Stromal cell of bone marrow (primary cell): ENCODE measurements at regions not wholly inside any gene's neighbourhood (a gene's known extent, or its start where the extent isn't known, plus 50 kb on each side); places are given as distances from the start of the nearest gene placed in this dataset.
A peak's percentile ranks its signal among the peaks of the same experiment; 100 is the strongest.
"Not testable (repeated sequence)": the region's sequence is repeated elsewhere in the genome, so short reads cannot be mapped to it uniquely, and the experiment has no call there.

Experiments used
- DNase-seq: peaks from one replicate; pipeline ENCODE4 v3.0.0-alpha.2; 2012; ENCODE audit warnings: low read depth

GRCh38 chr5:83889971-83890745, 169.5 kb upstream of the HAPLN1 start:
- no peak for DNase-seq

- peak; percentile 28 for DNase-seq
Measured at GRCh38 chr5:83877911-83878706, 157.5 kb upstream of the HAPLN1 start.

GRCh38 chr5:83871533-83872395, 151.1 kb upstream of the HAPLN1 start:
- no peak for DNase-seq

DNA sequence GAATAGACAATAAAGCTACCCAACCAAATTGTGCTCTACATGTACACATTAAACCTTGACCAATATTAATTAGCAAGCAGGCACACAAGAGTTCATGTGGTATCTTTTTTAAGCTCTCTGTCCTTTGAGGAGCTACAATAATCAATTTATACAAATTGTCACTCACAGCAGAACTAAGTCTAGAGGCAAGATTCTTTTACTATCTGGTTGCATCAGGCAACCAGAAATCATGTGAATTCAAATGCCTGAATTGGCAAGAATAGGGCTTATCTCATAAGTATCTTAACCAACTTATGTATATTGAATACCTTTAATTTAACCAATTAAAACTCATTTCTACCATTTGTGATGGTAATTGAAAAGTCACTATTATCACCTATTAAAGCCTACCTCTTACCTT, 145.5 kb upstream of the HAPLN1 start:
- no peak for DNase-seq

- no peak for DNase-seq
Measured at GRCh38 chr5:83865579-83865978, 144.9 kb upstream of the HAPLN1 start.

DNA sequence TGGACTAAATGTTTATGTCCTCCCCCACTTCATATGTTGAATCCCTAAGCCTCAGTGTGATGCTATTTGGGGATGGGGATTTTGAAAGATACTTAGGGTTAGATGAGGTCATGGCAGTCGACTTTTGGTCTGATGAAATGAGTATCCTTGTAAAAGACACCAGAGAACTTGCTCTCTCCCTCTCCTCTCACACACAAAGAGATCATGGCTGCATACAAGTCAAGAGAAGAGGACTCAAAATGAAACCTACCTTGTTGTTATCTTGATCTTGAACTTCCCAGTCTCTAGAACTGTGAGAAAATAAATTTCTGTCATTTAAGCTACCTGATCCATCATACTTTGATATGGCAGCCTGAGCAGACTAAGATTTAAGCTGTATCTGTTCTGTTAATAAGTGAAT, 144.0 kb upstream of the HAPLN1 start:
- DNase-seq, result no peak

DNA sequence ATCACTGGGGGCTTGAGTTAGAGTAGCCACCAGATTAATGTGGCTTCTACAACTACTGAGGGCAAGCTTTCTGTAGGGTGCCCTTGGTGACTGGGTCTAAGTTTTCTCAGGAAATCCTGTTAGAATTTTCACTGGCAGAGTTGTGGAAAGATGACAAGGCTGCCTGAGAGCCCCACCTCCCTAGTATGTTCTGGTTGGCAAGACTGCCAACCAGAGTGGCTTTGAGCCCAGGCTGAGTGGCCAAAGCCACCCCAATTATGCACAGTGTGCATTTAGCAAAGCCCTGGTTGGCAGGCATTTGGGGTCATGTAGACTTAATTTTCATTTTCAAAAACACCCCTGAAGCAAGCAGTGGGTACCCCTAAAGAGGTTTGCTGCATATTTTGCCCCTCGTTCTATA, 136.7 kb upstream of the HAPLN1 start:
- DNase-seq, result no peak

DNA sequence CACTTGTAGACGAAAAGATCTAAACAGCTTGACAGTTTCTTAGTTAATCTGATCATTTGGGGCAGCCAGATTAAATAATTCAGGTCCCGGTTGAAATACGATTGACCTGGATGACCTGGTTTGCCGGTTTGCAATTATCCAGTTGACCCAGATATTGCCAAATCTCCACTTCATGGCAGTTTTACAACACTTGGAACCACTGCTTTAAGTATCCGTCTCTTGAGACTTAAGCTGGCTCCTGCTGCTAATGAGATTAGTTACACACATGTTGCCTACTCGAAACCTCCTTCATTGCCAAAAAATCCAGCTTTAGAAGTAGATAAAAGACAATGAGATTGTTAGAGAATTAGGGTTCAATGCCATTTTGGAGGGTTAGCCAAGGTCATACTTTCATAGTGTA, 136.2 kb upstream of the HAPLN1 start:
- DNase-seq, result no peak

DNA sequence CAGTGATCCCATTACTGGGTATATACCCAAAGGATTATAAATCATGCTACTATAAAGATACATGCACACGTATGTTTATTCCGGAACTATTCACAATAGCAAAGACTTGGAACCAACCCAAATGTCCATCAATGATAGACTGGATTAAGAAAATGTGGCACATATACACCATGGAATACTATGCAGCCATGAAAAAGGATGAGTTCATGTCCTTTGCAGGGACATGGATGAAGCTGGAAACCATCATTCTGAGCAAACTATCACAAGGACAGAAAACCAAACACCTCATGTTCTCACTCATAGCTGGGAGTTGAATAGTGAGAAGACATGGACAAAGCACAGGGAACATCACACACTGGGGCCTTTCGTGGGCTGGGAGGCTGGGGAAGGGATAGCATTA, 129.8 kb upstream of the HAPLN1 start:
- not testable (repeated sequence) for DNase-seq

- no peak for DNase-seq
Measured at GRCh38 chr5:83848941-83849340, 128.3 kb upstream of the HAPLN1 start.

DNA sequence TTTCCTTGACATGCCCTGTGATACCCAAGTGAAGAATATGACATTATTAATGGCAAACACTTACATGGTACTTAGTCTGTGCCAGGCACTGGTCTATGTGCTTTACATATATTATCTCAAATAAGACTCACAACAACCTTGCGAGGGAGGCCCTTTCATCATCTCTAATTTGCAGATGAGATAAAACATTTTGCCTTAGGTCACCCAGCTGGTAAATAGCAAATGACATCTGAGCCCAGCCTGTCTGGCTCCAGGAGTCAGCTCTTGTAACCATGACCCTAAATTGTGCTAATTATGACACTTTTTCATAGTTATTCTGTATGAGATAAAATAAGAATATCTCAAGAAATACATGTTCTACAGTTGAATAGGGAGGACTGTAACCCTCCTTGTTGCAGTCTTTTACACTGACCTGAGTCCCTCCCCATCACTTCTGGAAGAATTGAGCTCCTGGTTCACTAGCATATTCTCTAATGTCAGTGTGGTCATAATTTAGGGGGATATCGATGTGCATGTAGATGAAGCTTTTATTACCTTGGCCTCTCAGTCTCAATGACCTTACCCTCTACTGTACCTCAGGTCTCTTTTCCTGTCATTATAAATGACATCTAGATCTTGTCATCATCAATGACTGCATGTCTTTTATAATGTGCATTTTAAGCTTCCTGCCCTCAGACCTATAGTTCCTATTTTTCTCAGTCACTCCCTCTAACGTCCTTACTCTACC, 126.1 kb upstream of the HAPLN1 start:
- no peak for DNase-seq

DNA sequence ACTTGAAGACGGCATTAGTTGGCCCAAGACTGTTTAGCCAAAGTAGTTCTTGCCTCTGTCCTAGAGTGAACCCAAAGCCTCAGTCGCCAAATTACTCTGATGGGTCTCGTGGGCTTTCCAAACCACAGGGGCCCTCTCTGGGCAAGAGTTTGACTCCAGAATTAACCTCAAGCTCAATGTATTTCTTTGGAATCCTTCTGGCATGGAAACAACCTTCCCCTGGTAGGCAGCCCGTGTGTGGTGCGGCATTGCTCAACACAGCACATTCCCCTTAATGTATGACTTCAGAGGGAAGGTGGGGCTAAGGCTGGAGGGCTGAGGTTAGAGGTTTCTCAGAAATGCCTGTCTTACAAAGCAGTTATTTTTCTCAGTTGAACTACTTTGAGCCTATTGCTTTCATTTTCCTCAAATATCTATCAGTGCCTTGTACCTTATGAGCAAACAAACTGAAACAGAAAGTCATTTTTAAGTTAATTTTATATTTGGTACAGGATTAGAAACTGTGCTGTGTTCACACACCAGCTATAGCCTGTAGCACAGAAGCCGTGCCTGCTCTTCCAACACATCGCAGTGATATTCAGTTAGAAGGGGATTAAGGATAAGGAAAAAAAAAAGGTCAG, 123.9 kb upstream of the HAPLN1 start:
- peak; percentile 86 for DNase-seq

- DNase-seq, result no peak
Measured at GRCh38 chr5:83839788-83840187, 119.1 kb upstream of the HAPLN1 start.

GRCh38 chr5:83839256-83839655, 118.6 kb upstream of the HAPLN1 start:
- no peak for DNase-seq

GRCh38 chr5:83837265-83837907, 116.7 kb upstream of the HAPLN1 start:
- no peak for DNase-seq

DNA sequence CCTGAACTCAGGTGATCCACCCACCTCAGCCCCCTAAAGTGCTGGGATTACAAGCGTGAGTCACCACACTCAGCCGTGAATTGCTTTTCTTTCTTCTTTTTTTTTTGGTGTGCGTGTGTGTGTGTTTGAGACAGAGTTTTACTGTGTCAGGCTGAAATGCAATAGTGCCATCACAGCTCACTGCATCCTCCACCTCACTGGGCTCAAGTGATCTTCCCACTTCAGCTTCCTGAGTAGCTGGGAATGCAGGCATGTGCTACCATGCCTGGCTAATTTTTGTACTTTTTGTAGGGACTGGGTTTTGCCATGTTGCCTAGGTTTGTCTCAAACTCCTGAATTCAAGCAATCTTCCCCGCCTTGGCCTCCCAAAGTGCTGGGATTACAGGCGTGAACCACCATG, 113.7 kb upstream of the HAPLN1 start:
- no peak for DNase-seq

DNA sequence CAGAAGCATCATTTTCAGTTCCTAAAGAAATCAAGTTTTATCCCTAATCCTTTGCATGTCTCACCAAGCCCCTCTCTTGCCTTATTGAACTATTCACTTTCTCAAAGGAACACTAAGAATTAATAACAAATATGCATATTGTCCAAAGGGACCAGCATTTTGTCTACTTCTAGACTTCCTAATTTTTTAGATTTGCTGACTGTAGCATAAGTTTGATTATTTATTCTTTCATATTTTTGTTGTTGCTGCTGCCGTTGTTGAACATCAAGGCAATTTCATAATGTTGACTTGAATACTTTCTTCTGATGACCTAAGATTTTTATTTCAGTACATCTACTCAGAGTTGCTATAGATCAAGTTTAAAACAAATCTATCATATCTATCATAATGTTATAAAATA, 111.2 kb upstream of the HAPLN1 start:
- DNase-seq, result no peak

DNA sequence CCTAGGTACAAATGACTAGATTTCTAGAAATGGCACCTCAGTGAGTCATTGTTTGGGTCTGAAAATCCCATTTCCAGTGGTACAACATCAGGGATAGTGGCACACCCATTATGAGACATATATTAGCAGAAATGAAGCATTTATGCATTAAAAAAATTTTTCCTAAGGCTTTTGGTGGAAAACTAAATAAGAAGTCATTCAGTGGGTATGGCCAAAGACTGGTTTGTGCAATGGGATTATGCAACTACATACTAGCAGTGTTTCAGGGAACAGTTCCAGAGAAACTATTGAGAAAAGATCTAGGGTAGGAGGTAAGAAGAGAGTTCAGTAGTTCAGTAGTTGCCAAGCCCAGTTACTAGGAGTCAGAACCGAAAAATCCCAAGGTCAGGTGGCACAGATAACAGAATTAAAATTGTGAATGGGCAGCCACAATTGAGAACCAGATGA, 106.5 kb upstream of the HAPLN1 start:
- peak; percentile 72 for DNase-seq

DNA sequence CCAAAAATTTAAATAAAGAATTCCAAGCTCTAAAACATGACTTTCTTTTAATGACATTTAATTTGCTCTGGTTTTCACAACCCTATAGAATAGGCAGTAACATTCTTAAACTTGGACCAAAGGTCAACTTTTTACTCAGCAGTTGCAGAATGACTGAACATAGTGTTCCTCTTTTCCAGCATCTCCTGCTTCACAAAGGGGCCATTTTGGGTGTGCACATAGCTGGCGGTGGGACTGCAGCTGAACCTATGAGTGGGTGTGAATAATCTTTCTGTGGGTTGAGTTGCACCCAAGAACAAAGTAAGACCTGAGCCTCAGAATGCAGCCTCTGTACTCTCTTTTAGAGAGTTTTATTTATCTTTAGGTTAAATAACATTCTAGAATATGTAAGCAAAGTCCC, 96.9 kb upstream of the HAPLN1 start:
- no peak for DNase-seq

DNA sequence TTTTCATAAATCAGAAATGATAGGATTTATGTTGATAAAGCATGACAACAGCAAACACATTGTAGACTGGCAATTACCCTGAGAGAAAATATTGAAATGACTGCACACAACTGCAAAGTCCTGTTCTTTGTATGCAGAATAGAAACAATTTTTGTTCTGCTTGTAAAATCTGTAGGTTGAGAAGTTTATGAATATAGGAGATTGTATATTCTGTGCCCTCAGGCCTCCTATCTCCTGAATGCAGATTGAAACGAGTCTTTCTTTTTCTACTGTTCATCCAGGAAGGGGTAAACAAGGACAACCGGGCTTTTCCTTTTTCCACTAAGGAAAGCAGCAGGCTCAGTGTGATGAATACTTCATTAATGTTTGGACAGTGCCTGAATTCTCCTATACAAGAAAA, 95.0 kb upstream of the HAPLN1 start:
- no peak for DNase-seq

- DNase-seq, result no peak
Measured at GRCh38 chr5:83810511-83810910, 89.9 kb upstream of the HAPLN1 start.
